ENCODE measurements at regions not wholly inside any gene's neighbourhood (a gene's known extent, or its start where the extent isn't known, plus 50 kb on each side); places are given as distances from the start of the nearest gene placed in this dataset.

DNA sequence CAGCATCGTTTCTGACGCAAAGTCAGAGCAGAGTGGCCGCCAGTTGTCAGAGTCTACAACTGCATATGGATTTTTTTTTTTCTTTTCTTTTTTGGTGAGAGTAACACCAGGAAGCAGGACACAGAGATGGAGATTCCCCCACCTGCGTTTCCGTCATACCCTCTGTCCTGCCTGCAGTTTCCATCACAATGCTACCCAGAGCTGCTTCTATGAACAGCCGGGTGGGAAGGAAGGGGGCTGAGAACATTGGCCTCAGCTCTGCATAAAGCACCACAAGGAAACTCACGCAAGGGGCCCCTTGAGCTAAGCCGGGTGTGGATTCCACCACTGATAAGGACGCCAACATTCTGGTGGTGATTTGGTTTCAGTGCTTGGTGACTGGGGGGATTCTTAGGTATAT, 183.5 kb upstream of the AFDN start:
- FAIRE-seq: no peak

DNA sequence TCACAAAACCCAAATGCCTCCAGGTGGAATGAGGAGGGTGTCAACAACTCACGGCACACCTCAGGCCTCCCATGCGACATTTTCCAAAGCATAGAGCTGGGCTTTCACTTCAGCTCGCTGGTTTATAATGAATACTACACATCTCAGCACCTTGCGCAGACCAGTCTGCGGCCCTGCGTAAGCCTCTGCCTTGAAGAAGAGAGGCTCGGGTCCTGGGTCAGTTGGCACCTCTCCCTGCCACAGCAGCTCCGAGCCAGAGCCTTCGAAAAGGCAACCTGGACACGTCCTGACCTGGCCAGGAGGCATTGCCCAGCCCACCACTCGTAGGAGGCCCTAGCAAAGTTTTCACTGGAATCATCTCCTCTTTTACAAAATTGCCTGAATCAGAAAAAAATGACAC, 183.0 kb upstream of the AFDN start:
- FAIRE-seq (no peak), DNase-seq (ENCODE audit: low spot score) (no peak)

More for the DNA sequence above, 183.5 kb upstream of the AFDN start:
- DNase-seq (ENCODE audit: low spot score): no peak

DNA sequence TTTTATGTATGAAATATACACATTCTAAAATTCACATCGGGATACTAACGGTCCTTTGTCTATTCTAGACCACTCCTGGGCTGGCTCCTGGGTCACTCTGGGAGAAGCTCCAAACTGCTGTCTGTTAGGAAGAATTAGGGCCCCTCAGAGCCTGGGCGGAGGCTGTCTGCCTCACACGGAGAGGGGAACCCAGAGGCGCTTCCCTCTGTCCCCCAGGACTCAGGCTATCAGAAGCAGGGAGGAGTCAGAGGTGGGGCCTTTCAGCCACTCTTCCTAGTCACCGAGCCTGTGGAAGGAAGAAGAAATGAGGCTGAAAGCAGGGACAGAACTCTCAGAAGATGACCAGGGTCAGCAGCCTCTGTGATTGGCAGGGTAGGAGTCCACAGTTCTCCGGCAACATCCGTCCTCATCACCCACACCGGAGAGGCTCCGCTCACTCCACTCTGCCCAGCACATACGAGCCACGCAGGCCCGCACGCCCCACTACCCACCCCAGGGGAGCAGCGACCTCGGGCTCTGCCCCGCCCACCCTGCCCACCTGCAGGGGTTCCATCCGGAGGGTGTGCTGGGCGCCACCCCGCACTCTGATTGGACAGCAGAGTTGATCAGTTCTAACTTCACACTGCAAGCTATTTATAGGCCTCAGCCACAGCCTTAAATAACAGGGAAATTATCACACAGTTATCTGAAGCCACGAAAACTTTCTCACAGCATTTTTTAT, 182.1 kb upstream of the AFDN start:
- DNase-seq (ENCODE audit: low spot score) (no peak), FAIRE-seq (no peak)

DNA sequence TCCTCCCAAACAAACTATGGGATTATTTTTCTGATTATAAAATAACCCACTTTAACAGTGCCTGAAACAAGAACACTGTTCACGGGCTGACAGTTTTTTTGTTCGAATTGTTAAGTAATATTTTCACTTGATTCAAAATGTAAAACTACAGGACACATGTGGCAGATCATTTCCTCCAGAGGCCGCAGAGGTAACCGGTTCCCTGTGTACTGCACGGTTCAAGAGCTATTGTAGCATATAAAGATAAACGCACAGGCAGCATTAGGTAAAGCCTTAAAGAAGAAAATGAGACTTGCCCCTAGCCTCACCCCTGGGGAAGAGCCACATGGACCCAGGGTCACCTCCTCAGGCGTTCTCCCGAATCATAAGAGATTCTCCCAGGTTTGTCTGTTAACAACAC, 181.3 kb upstream of the AFDN start:
- no peak for FAIRE-seq

DNA sequence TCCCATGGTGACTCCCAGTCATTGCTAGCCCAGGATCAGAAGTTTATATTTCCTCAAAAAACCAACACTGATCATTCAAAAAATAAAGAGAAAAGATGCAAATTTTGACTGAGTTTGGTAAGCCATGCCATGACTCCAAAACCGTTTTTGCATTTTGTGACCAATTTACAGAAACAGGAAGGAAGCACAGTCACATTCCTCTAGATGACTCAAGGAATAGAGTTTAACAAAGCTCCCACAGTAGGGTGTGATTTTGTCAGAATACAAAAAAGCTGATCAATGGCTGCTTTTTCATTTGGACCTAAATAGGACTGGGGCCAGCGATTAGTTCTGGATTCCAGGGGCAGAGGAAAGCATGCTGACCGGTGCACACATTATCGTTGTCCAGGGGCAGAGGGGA, 179.4 kb upstream of the AFDN start:
- no peak for FAIRE-seq
- DNase-seq (ENCODE audit: low spot score): no peak

More for the DNA sequence above, 181.3 kb upstream of the AFDN start:
- DNase-seq (ENCODE audit: low spot score): no peak

DNA sequence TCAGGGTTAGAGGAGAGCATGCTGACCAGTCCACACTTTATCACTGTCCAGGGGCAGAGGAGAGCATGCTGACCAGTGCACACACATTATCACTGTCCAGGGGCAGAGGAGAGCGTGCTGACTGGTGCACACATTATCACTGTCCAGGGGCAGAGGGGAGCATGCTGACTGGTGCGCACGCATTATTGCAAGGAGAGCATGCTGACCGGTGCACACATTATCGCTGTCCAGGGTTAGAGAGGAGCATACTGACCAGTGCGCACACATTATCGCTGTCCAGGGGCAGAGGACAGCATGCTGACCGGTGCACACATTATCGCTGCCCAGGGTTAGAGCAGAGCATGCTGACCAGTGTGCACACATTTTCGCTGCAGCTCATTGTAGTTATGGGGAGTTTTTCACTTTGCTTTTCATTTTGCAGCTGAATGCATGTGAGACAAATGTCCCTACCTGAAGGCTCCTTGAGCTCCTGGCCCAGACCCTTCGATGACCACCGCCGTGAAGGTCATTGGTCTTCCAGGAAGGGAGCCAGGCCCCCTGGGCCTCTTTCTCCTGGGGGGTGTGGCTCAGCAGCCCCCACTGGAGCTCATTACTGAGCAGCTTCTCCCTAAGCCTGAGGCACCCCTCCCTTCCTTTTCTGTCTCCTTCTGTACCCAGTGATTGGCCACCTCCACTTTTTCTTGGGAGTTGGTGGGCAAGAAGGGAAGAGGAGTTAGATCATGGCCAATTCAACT, 178.8 kb upstream of the AFDN start:
- DNase-seq (ENCODE audit: low spot score): no peak
- no peak for FAIRE-seq

DNA sequence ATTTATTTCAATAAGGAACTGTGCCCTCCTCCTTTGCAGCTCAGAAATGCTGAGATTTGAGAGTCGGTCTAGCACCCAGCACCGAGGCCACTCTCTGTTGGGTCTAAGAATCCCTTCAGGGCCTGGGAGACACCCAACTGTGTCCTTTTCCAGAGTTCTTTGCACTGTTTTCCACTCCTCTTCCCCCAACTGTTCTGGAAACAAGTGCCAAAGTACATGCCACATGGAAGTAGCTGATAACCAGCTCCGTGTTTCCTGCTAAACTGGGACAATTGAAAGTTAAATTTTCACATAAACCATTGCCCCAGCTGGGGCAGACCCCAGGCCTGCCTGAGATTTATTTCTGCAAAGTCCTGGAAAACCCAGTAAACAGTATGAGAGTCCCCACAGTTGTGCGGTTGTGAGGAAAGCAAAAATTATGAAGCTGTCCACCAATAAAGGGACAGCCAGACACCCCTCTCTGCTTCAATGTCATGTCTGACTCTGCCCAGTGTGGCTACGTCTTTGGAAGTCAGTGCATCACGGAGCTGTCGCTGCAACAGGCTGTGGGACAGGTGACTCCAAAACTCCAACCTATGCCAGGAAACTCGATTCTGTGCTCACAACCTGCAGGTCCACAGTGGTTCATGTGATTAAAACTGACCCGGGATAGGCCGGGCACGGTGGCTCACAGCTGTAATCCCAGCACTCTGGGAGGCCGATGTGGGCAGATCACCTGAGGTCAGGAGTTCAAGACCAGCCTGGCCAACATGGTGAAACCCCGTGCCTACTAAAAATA, 178.0 kb upstream of the AFDN start:
- no peak for DNase-seq (ENCODE audit: low spot score)
- FAIRE-seq: no peak

DNA sequence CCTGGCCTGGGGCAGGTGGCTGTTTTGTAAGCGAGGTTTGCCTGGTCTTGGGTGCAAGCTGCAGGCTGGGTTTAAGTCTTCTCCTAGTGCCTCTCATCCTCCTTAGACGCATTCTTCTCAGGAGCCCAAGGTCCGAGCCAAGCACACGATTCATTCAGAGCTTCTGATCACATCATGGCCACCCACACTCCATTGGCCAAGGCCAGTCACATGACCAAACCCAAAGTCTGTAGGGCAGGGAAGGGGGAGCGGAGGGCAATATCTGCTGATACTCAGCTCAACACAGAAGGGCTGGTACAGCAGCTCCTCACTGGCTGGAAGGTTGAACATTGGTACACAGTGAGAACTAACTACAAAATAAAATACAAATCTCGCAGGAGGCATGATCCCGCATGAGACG, 177.2 kb upstream of the AFDN start:
- DNase-seq (ENCODE audit: low spot score) (no peak), FAIRE-seq (no peak)

DNA sequence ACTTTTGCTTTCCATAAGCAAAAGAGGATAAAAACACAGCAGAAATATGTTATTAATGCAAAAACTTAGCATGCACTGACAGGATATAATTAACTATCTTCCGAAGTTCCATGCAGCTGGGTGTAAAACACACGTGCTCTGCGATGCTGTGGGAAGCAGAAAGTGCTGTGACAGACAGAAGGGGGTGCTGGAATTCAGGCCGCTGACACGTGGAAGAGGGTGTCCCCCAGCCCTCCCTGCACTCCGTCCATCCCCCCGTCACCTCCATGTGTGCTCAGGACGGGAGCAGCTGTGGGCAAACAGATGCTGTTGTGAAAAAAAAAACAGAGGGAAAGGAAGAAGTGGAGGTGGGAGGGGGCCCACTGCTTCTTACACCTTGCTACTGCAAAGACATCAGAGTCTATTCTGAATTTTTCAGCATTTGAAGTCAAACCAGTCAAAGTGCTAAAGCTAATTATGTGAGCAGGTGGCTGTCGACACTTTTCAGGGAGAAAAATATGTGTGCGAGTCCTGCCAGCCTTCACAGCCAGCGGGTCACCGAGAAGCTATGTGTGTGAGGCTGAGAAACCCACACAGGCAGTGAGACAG, 175.9 kb upstream of the AFDN start:
- no peak for FAIRE-seq

DNA sequence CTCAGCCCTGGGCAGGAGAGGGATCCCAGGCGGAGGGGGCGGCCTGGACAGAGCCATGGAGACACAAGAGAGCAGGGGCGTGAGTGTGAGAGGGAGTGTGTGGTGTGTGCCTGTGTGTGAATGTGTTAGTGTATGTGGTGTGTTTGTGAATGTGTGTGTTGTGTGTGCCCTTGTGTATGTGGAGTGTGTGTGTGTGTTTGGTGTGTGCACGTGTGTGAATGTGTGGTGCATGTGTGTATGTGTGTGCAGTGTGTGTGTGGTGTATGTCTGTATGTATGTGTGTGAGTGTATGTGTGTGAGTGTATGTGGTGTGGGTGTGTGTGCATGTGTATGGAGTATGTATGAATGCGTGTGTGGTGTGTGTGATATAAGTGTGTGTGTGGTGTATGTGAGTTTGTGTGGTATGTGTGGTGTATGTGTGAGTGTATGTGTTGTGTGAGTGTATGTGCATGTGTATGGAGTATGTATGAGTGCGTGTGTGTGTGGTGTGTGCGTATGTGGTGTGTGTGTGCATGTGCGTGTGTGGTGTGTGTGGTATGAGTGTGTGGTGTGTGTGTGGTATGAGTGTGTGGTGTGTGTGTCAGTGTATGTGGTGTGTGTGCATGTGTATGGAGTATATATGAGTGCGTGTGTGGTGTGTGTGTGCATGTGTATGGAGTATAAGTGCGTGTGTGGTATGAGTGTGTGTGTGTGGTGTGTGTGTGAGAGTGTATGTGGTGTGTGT, 175.2 kb upstream of the AFDN start:
- FAIRE-seq (no peak), DNase-seq (ENCODE audit: low spot score) (no peak)

More for the DNA sequence above, 175.9 kb upstream of the AFDN start:
- no peak for DNase-seq (ENCODE audit: low spot score)

DNA sequence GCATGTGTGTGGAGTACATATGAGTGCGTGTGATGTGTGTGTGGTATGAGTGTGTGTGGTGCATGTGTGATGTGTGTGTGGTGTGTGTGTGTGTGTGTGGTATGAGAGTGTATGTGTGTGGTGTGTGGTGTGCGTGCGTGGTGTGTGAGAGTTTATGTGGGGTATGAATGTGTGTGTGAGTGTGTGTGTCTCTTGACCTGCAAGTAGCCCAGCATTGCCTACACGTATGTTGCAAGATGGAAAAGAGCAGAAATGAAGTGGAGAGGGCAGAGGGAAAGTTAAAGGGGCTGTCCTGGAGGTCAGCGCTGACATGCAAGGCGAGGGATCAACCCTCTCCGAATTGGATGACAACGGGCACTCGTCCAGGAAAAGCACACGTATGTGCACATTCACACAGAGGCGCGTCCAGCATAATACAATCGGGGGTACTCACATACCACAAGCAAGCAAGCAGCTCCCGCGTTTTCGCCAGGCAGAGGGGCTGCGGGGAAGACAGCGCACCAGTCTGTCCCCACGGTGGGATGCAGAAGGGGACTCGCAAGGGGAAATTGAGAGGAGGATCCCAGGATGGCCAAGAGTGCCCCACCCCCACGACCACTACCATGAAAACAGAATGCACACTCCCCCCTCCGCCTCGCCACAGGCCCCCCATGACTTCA, 174.5 kb upstream of the AFDN start:
- FAIRE-seq: no peak
- no peak for DNase-seq (ENCODE audit: low spot score)

DNA sequence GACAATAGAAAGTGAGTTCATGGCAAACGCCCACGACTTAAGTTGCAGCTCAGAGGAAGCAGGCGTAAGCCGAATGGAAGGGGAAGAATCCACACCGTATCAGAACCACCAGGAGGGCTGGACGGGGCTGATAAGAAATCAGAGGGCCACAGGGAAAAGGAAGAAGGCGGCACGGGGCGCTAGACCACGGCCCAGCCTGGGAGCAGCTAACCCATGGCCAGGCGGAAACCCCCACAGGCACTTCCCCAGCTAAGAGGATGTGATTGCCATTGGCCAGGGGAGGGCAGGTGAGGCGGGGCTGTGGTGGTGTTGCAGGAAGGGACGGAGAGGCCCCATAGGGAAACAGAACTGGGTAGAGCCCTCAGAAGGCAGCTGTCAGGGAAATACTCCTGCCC, 174.0 kb upstream of the AFDN start:
- FAIRE-seq: no peak
- DNase-seq (ENCODE audit: low spot score): no peak

DNA sequence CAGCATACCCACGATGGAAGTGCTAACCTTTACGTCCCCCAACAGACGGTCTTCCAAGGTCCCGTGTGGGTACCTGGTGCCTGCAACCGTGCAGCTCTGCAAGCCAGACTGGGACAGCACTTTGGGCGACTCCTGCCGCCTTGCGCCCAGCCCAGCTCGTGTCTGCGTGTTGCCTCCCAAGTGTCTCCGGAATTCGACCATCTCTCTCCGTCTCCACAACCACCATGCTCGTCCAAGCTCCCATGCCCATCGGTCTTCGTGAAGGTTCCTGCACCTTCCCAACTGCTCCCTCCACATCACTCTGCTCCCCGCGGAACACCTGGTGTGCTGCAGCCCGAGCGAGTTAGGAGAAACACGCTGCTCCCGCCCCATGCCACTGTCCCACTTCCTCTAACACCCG, 173.2 kb upstream of the AFDN start:
- FAIRE-seq (no peak), DNase-seq (ENCODE audit: low spot score) (no peak)

DNA sequence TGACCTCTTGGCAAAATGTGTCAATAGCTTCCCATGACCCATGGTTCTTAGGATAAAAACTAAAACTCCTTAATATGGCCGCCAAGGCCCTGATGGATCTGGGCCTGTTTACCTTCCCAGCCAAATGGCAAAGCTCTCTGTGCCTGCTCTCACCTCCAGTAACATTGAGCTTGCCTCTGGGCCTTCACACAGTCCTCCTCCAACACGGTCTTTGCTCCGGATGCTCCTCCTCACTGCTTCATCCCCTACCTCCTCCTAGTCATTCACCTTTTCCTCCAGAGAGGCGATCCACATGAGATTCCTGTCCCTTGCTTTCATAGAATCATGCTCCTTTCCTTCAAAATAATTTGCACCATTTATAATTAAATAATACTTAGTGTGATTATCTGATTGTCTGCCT, 172.3 kb upstream of the AFDN start:
- no peak for DNase-seq (ENCODE audit: low spot score)
- FAIRE-seq: no peak

DNA sequence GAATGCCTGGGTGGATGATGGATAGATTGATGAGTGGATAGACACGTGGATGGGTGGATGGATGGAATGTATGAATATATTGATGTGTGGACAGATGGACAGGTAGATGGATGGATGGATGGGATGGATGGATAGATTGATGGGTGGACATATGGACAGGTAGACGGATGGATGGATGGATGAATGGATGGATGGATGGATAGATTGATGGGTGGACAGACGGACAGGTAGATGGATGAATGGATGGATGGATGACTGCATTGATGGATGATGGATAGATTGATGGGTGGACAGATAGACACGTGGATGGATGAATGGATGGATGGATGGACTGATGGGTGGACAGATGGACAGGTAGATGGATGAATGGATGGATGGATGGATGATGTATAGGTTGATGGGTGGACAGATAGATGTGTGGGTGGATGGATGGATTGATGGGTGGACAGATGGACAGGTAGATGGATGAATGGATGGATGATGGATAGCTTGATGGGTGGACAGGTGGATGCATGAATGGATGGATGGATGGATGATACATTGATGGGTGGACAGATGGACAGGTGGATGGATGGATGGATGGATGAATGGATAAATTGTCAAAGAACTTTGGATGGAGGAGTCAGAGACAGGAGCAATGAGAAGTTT, 171.4 kb upstream of the AFDN start:
- DNase-seq (ENCODE audit: low spot score) (no peak), FAIRE-seq (no peak)

DNA sequence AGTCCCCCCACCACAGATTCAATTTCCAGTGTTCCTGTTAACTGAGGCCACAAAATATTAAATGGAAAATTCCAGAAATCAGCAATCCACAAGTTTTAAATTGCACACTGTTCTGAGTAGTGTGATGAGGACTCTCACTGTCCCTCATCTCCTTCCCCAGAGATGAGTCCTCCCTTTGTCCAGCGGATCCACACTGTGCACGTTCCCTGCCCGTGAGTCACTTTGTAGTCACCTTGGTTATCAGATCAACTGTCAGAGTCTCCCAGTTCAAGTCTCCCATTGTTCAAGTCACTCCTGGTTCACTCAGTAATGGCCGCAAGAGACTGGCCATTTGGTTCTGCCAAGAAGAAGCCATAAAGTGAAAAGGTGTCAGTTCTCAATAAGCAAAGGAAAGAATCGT, 168.6 kb upstream of the AFDN start:
- DNase-seq (ENCODE audit: low spot score): no peak

DNA sequence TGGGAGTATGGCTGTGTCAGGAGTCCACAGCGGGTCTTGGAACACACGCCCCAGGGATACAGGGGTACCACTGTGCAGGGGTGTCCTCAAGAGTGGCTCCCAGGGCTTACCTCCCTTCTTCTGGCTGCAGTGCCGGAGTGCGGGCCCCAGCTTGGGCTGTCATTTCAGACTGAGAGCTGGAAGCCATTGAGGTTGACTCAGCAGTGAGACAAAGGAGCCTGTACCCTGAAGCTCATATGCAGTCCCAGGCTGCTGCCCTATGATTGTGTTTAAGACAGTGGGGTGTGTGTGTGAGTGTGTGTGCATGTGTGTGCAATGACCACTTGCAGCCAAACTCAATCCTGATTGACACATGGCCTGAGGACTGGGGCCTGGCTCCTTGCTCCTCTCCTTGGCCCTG, 167.7 kb upstream of the AFDN start:
- FAIRE-seq (no peak), DNase-seq (ENCODE audit: low spot score) (no peak)

More for the DNA sequence above, 168.6 kb upstream of the AFDN start:
- FAIRE-seq: no peak

DNA sequence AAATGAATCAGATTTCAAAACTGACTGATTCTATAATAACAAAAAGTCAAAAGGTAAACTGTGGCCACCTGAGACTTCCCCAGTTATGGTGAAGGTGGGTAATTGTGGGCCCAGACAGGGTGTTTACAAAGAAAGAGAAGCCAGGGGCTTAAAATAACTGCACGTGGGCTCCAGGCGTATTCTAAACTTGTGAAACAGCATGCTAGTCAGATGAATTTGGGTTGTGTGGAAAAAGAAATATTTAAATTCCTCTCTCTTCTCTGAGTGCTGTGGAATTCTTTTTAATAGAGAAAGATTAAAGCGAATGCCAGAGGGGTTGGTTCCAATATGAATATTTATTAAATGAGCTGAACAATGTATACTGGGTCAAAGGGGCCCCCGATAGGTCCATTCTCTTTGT, 166.3 kb upstream of the AFDN start:
- FAIRE-seq: no peak
- DNase-seq (ENCODE audit: low spot score): no peak

DNA sequence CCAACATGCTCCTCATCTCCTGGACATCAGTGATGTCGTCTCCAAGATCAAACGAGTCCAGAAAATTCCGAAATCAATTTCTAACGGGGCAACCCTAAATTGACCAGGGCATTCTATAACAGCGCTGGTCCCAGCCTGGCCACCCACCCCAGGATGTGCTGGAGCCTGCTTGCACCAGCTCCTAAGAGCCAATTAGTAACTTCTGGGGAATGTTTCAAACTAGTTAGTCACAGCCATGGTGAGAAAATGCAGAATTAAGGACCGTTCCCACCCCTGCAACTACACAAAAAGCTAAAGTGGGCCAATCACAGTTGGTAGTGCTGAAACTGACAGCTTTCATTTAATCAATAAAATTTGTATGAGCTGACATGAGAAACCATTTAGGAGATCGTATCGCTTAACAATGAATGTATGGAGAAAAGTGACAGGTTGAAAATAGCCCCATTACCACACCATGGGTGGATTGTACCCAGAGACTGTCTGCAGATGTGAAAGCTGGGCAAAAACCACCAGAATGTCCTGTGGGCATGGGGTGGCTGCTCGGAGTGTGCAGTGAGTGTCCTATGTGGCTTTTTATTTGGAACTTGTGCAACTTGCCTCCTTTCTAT, 165.7 kb upstream of the AFDN start:
- FAIRE-seq (no peak), DNase-seq (ENCODE audit: low spot score) (no peak)

DNA sequence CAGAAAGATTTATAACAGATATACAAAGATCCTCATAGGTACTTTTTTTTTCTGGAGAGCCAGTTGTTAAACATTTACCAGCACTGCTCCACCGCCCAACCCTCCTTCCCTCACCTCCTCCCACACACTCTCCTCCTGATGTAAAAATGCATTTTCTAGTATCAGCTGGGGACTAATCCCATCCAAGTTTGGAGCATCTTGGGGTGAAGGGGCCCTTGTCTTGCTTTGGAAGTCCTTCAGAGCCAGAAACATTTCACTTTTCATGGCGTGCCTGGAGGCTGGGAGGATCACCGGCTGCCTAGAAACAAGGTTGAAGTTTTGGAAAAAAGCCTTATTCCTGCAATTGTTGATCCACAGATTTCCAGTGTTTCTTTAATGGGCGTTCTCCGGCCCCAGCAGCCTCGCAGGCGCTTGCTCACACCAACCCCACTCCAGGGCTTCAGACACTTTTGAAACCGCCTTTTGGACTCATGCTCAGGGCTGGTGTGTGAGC, 165.1 kb upstream of the AFDN start:
- FAIRE-seq: no peak
- DNase-seq (ENCODE audit: low spot score): no peak

All from RCC 7860 (cell line).